ENCODE measurements at regions not wholly inside any gene's neighbourhood (a gene's known extent, or its start where the extent isn't known, plus 50 kb on each side); places are given as distances from the start of the nearest gene placed in this dataset.

DNA sequence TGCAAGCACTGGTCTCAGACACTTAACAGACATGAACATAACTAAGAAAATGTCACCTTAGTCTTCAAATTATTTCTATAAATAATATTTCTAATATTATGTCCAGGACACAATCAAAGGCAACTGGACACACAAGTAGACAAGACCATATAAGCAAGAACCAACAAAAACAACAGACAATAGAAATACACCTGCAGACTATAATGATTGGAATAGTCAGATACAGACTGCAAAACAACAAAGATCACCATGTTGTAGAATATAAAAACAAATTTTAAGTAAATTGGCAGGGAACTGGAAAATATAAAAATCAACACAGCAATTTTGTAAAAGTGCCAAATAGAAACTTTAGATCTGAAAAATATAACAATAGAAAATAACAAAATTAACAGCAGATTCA is 220.7 kb downstream of the CLCN4 start:
- Histone ChIP-seq H3K27ac (ENCODE audit: low read length) (no peak overlapping the region), H3K4me3 (ENCODE audit: low read depth in 2 of 2, low read length in 2 of 2) (no peak overlapping the region), H3K36me3 (ENCODE audit: control insufficient read depth, insufficient read depth, low read length) (no peaks in the 10 kb centered on the region), H3K4me1 (ENCODE audit: control insufficient read depth, insufficient read depth, low read length) (no peaks in the 10 kb centered on the region), H3K9me3 (ENCODE audit: control insufficient read depth, insufficient read depth, low read depth, low read length) (no peaks in the 10 kb centered on the region; the same call in 1 of the 2 replicates), H3K27me3 (ENCODE audit: control insufficient read depth, insufficient read depth, low read length) (no peaks in the 10 kb centered on the region)
- no peak for DNase-seq (ENCODE audit: low read depth, low spot score)
- intact Hi-C loops (cut with micrococcal nuclease; ENCODE audit: unreplicated experiment): no loop called here
- no TSS peak for BruUV-seq (replicated peaks)
- ATAC-seq: no peak
- no peak for TF ChIP-seq TCF7L2 (IDR thresholded peaks at IDR 0.05; ENCODE audit: low read depth, low read length)
- no peak for TF ChIP-seq SIN3A (IDR thresholded peaks at IDR 0.05; ENCODE audit: borderline replicate concordance, insufficient read depth, low read depth, low read length)
- no peak for TF ChIP-seq POLR2AphosphoS5 (IDR thresholded peaks at IDR 0.05; ENCODE audit: low read depth, low read length)
- TF ChIP-seq, protein P1, sequence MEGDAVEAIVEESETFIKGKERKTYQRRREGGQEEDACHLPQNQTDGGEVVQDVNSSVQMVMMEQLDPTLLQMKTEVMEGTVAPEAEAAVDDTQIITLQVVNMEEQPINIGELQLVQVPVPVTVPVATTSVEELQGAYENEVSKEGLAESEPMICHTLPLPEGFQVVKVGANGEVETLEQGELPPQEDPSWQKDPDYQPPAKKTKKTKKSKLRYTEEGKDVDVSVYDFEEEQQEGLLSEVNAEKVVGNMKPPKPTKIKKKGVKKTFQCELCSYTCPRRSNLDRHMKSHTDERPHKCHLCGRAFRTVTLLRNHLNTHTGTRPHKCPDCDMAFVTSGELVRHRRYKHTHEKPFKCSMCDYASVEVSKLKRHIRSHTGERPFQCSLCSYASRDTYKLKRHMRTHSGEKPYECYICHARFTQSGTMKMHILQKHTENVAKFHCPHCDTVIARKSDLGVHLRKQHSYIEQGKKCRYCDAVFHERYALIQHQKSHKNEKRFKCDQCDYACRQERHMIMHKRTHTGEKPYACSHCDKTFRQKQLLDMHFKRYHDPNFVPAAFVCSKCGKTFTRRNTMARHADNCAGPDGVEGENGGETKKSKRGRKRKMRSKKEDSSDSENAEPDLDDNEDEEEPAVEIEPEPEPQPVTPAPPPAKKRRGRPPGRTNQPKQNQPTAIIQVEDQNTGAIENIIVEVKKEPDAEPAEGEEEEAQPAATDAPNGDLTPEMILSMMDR (IDR thresholded peaks at IDR 0.05): no peak
- no peak for TF ChIP-seq REST (IDR thresholded peaks at IDR 0.05; ENCODE audit: insufficient read depth in 1 of 2, low read depth in 2 of 2, low read length in 1 of 2)
- CTCF ChIA-PET: no interaction called here
- POLR2A ChIA-PET: no interaction called here
- in situ Hi-C loops (cut with HindIII; ENCODE audit: low pct_unique_long_range_greater_than_20kb, low sequenced_read_pairs): no loop called here

GRCh38 chrX:10379878-10380277 is 223.1 kb downstream of the CLCN4 start:
- TF ChIP-seq TCF7L2 (IDR thresholded peaks at IDR 0.05; ENCODE audit: low read depth, low read length) (no peak), REST (IDR thresholded peaks at IDR 0.05; ENCODE audit: insufficient read depth in 1 of 2, low read depth in 2 of 2, low read length in 1 of 2) (no peak), POLR2AphosphoS5 (IDR thresholded peaks at IDR 0.05; ENCODE audit: low read depth, low read length) (no peak), SIN3A (IDR thresholded peaks at IDR 0.05; ENCODE audit: borderline replicate concordance, insufficient read depth, low read depth, low read length) (no peak)
- TF ChIP-seq, protein P1 (IDR thresholded peaks at IDR 0.05): no peak
- in situ Hi-C loops (cut with HindIII; ENCODE audit: low pct_unique_long_range_greater_than_20kb, low sequenced_read_pairs) (no loop called here), intact Hi-C loops (cut with micrococcal nuclease; ENCODE audit: unreplicated experiment) (no loop called here)
- ChIA-PET POLR2A (no interaction called here), CTCF (no interaction called here)
- no peaks in the 10 kb centered on the region for H3K4me1 ChIP-seq (ENCODE audit: control insufficient read depth, insufficient read depth, low read length)
- H3K9me3 ChIP-seq (ENCODE audit: control insufficient read depth, insufficient read depth, low read depth, low read length): no peaks in the 10 kb centered on the region; the same call in 1 of the 2 replicates
- BruUV-seq (replicated peaks): no TSS peak
- no peak for DNase-seq (ENCODE audit: low read depth, low spot score)
- H3K4me3 ChIP-seq (ENCODE audit: low read depth in 2 of 2, low read length in 2 of 2): no peak overlapping the region
- no peaks in the 10 kb centered on the region for H3K27me3 ChIP-seq (ENCODE audit: control insufficient read depth, insufficient read depth, low read length)
- H3K27ac ChIP-seq (ENCODE audit: low read length): no peak overlapping the region
- H3K36me3 ChIP-seq (ENCODE audit: control insufficient read depth, insufficient read depth, low read length): no peaks in the 10 kb centered on the region
- ATAC-seq: no peak
